ENCODE measurements at regions not wholly inside any gene's neighbourhood (a gene's known extent, or its start where the extent isn't known, plus 50 kb on each side); places are given as distances from the start of the nearest gene placed in this dataset.

DNA sequence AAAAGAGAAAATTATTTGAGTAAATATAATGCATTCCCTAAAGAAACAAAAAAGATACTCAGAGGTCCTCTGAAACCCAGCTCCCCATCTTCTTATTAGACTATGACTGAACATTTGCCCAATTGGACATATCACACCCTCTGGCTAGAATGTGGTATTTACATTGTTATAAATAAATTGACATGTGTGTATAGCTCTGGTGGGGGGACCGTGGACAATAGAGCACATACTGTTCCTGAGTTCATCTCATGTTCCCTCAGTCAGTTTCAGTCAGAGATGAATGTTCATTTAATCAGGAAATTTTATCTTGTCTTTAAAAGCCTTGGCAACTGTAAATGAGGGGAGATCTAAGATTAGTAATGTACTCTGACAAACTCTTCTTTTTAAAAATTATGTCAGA lies 459.3 kb upstream of the ADAMTS5 start:
- POLR2A ChIA-PET, result no interaction called here
- H3K36me3 ChIP-seq (ENCODE audit: control insufficient read depth, insufficient read depth, low read length), result no peaks in the 10 kb centered on the region
- CTCF ChIA-PET (ENCODE audit: low intra/inter-chr PET ratio), result no interaction called here

More for the DNA sequence above, 459.3 kb upstream of the ADAMTS5 start:
- WGBS (ENCODE audit: insufficient coverage, low coverage, missing lambda C conversion rate), result 0% methylated on average over 1 of the region's 1 CpG
- Histone ChIP-seq H3K79me2 (ENCODE audit: control insufficient read depth, insufficient read depth, low read length) (no peaks in the 10 kb centered on the region), H3K4me1 (replicated peaks in 1 of 2; ENCODE audit: control insufficient read depth in 2 of 2, insufficient read depth in 2 of 2, low read length in 2 of 2) (no peaks in the 10 kb centered on the region), H3K9me1 (ENCODE audit: control insufficient read depth, insufficient read depth, low read length) (no peaks in the 10 kb centered on the region), H3K4me3 (no peak overlapping the region), H3K9ac (ENCODE audit: insufficient read depth in 1 of 2, low read depth in 2 of 2, low read length in 2 of 2) (no peak overlapping the region), H3K27ac (ENCODE audit: extremely low read depth, low read depth, low read length) (no peak overlapping the region), H3K4me2 (ENCODE audit: insufficient read depth, low read length) (no peak overlapping the region), H3K9me3 (replicated peaks; ENCODE audit: control insufficient read depth, insufficient read depth, low read depth, low read length) (no peaks in the 10 kb centered on the region), H2AFZ (ENCODE audit: low read depth, low read length) (no peak overlapping the region), H4K20me1 (replicated peaks; ENCODE audit: control insufficient read depth, insufficient read depth, low read length) (no peaks in the 10 kb centered on the region), H3K27me3 (ENCODE audit: control insufficient read depth in 2 of 2, insufficient read depth in 2 of 2, low read length in 2 of 2) (no peaks in the 10 kb centered on the region)
- in situ Hi-C loops (cut with MboI) (no loop called here), intact Hi-C loops (cut with micrococcal nuclease) (no loop called here)
- DNase-seq (ENCODE audit: extremely low read depth in 1 of 4, low spot score in 3 of 4) (no peak), FAIRE-seq (no peak), ATAC-seq (no peak)
- TF ChIP-seq TCF7 (IDR thresholded peaks at IDR 0.05; ENCODE audit: borderline replicate concordance), result no peak
- no peak for TF ChIP-seq PHF20 (IDR thresholded peaks at IDR 0.05; ENCODE audit: partially characterized antibody)
- no peak for TF ChIP-seq CBX2 (IDR thresholded peaks at IDR 0.05; ENCODE audit: insufficient read depth, low read length, poor library complexity, severe bottlenecking)
- TF ChIP-seq BRD9 (IDR thresholded peaks at IDR 0.05; ENCODE audit: low read depth, partially characterized antibody), result no peak
- no peak for TF ChIP-seq HCFC1 (IDR thresholded peaks at IDR 0.05; ENCODE audit: low read depth, low read length)
- TF ChIP-seq ZNF282 (CRISPR knock-in tag; IDR thresholded peaks at IDR 0.05), result no peak
- no peak for TF ChIP-seq GATAD2A (IDR thresholded peaks at IDR 0.05)
- no peak for TF ChIP-seq HDAC8 (tag; IDR thresholded peaks at IDR 0.05)
- TF ChIP-seq, protein P1, sequence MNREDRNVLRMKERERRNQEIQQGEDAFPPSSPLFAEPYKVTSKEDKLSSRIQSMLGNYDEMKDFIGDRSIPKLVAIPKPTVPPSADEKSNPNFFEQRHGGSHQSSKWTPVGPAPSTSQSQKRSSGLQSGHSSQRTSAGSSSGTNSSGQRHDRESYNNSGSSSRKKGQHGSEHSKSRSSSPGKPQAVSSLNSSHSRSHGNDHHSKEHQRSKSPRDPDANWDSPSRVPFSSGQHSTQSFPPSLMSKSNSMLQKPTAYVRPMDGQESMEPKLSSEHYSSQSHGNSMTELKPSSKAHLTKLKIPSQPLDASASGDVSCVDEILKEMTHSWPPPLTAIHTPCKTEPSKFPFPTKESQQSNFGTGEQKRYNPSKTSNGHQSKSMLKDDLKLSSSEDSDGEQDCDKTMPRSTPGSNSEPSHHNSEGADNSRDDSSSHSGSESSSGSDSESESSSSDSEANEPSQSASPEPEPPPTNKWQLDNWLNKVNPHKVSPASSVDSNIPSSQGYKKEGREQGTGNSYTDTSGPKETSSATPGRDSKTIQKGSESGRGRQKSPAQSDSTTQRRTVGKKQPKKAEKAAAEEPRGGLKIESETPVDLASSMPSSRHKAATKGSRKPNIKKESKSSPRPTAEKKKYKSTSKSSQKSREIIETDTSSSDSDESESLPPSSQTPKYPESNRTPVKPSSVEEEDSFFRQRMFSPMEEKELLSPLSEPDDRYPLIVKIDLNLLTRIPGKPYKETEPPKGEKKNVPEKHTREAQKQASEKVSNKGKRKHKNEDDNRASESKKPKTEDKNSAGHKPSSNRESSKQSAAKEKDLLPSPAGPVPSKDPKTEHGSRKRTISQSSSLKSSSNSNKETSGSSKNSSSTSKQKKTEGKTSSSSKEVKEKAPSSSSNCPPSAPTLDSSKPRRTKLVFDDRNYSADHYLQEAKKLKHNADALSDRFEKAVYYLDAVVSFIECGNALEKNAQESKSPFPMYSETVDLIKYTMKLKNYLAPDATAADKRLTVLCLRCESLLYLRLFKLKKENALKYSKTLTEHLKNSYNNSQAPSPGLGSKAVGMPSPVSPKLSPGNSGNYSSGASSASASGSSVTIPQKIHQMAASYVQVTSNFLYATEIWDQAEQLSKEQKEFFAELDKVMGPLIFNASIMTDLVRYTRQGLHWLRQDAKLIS (CRISPR knock-in tag; IDR thresholded peaks at IDR 0.05), result no peak
- no peak for TF ChIP-seq POLR2AphosphoS2 (IDR thresholded peaks at IDR 0.05; ENCODE audit: low read length)
- TF ChIP-seq, protein P2, sequence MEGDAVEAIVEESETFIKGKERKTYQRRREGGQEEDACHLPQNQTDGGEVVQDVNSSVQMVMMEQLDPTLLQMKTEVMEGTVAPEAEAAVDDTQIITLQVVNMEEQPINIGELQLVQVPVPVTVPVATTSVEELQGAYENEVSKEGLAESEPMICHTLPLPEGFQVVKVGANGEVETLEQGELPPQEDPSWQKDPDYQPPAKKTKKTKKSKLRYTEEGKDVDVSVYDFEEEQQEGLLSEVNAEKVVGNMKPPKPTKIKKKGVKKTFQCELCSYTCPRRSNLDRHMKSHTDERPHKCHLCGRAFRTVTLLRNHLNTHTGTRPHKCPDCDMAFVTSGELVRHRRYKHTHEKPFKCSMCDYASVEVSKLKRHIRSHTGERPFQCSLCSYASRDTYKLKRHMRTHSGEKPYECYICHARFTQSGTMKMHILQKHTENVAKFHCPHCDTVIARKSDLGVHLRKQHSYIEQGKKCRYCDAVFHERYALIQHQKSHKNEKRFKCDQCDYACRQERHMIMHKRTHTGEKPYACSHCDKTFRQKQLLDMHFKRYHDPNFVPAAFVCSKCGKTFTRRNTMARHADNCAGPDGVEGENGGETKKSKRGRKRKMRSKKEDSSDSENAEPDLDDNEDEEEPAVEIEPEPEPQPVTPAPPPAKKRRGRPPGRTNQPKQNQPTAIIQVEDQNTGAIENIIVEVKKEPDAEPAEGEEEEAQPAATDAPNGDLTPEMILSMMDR (IDR thresholded peaks at IDR 0.05 in 2 of 3, conservative IDR thresholded peaks at IDR 0.05 in 1 of 3; ENCODE audit: insufficient read depth in 2 of 3, low read depth in 1 of 3, low read length in 3 of 3), result no peak
- BruUV-seq (replicated peaks), result no TSS peak
